GM19023 (cell line): ENCODE measurements at regions not wholly inside any gene's neighbourhood (a gene's known extent, or its start where the extent isn't known, plus 50 kb on each side); places are given as distances from the start of the nearest gene placed in this dataset.
"Not testable (repeated sequence)": the region's sequence is repeated elsewhere in the genome, so short reads cannot be mapped to it uniquely, and the experiment has no call there.

Experiments used
- ATAC-seq: cut with Tn5 transposase; IDR thresholded peaks from one replicate; pipeline ENCODE4 v1.9.1; 2021; ENCODE audit warnings: mild to moderate bottlenecking, moderate library complexity; ENCODE audit not compliant: unreplicated experiment

DNA sequence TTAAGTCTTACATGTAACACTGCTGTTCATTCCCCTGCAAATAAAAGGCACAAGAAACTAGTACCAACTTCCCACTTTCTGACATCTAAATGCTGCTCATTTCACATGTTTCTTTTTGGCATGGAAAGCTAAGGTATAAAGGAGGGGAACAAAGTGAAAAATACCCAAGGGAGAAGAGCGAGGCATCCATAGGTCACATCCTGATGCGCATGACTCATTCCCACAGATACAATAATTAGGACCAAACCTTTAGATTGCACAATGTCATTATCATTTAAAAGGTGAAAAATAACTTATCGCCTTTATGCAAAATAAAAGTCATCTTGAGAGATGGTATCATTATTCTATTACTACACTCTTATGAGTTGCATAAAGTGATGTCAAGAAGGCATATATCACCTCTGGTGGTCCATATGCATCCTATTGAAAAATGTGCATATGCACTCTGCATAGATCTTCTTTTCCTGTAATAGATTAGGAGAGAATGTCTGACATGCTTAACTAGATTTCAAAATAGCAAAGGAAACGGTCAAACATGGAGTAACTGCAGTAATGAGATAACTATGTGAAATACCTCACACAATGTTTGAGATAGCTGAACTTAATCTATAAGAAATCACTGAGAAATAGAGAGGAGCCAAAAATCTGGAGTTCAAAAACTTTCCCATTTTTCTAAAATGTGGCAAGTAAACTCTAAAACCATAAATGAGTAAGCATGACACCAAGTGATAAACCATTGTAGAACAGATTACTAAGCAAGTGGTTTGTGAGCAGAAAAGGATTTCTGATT is 382.5 kb upstream of the TMTC1 start:
- no peak for ATAC-seq

DNA sequence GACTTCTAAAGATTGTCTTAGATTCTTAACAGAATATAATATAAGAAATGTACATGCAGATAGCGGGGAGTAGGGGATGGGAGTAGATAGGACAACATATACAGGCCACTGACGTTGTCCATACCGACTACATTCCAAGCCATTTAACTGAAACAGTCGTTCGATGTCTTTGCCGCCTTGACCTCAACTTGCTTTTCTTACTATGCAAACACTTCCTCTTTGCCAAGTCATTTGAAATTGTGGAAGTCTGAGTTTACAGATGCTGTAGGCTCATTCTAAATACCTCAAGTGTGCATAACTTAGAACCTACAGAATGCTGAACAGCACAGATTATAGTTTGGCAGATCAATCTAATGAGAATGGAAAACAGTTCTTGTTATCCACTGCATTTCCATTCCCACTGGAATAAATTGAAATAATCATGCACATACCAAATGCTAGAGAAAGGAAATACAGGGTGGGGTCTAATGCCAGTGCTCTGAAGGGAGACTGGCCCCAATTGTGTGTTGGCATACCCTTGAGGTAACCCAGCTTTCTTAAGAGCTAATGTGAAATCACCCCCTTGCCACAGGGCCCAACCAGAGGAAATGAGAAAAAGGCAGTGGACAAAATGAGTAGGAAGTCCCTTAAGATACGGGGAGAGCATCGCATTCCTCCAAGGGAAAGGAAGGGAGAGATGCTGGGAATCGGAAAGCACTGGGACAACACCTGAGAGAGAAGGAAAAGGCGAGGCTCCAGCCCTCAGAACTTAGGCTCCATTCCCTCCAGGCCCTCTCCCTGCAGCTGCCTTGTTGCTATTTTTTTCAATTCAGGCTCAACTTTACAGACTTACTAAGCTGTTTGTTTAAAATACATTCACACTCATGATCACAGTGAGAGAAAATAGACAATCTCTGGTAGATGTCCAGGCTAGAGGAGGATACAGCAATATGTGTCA is 380.9 kb upstream of the TMTC1 start:
- ATAC-seq = no peak

DNA sequence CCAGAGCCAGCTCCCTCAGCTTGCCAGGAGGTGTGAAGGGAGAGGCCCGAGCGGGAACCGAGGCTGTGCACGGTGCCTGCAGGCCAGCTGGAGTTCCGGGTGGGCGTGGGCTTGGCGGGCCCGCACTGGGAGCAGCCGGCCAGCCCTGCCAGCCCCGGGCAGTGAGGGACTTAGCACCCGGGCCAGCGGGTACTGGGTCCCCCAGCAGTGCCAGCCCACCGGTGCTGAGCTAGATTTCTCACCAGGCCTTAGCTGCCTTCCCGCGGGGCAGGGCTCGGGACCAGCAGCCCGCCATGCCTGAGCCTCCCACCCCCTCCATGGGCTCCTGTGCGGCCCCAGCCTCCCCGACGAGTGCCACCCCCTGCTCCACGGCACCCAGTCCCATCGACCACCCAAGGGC is 373.1 kb upstream of the TMTC1 start:
- not testable (repeated sequence) for ATAC-seq

DNA sequence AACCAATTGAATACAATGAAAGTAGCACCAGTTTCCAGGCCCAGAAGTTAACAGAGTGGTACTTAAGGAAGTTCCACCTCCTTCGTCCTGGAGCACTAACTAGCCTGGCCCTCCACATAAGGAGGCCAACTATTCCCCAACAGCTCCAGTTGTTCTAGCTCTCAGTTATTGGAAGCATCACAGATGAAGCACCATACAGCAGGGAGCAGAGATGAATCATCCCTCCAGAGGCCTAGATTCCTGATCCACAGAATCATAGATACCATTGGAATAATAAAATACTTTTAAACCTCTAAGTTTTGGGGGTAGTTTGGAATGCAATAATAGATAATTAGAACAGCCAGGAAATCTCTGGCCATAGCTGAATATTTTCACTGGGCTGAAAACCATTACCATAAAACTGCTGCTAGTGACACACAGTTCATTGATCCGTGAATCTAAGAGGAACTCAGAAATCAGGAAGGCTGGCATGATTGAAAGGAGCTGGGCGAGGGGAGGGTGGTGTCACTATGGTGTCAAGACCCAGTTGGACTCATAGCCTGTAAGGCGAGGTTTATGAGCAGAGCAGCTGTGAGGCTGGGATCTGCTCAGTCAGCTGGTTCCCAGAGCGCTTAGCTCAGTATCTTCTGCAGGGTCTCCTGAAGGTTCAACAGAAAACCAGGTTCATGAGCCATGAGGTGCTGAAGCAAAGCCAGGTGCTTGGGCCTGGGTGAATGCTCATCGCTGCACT is 371.4 kb upstream of the TMTC1 start:
- ATAC-seq = no peak

DNA sequence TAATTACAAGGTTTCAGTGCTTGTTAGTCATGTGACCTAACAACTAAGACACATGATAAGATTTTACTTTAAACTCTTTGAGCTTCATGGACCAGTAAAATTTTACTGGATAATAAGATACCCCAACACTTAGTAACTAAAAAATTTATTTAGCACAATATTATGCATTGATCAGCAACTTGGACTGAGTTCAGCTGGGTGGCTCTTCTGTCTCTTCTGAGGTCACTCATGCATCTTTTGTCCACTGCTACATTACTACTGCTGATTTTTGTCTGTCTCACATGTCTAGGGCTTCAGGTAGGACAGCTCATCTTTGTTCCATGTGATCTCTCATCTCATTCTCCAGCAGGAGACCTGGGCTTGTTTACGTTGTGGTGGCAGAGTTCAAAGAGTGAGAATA is 370.2 kb upstream of the TMTC1 start:
- ATAC-seq = no peak

DNA sequence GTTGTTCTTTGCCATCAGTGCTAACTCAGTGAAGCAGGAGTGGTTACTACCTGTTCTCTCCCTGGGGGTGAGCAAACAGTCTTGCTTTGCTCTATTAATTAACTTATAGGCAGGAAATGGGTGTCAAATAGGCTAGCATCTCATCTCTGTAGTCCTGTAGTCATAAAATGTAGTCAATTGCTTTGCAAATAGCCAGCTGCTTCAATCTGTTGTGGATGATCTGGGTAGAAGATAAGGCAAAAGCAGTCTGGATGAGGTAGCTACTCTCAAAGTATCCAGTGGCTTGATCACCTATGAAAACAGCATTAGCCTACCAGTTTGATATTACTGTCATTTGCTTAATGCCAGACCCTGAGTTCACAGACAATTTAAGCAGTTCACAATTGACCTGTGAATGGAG is 369.0 kb upstream of the TMTC1 start:
- ATAC-seq = no peak

DNA sequence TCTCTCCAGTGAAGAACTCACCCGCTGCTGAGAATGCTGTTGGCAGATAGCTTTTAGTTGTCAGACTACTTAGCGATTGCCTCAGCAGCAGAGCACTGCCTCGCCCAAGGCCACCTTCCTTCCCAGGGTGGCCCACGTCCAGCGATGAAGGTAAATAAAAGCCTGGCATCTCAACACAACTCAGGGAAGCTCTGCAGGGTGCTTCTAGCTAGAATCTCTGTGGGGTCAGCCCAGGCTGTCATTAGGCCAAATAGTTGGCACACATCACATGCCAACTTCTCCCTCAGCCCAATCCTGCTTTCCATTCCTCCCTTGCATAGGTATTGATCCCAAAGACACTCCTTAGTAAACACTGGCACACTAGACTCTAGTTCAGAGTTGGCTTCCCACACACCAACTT is 368.1 kb upstream of the TMTC1 start:
- no peak for ATAC-seq

DNA sequence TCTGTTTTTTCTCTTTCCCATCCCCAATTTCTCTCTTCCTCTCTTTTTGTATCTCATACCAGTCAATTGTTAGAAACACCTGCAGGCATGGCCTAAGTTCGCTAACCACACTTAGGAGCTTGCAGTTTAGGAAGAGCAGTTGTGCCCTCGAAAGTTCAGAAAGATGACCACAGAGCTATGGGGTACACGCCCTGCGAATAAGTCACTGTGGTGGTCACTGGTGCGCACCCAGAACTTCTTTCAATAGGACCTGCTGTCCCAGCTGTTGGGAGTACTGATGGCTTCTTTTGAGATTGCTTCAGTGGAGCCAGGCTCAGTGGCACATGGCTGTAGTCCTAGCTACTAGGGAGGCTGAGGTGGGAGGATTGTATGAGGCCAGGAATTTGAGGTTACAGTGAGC is 362.8 kb upstream of the TMTC1 start:
- no peak for ATAC-seq

- ATAC-seq = no peak
These were observed 361.9 kb upstream of the TMTC1 start for GRCh38 chr12:30145684-30146032.

GRCh38 chr12:30144777-30145683 is 361.3 kb upstream of the TMTC1 start:
- ATAC-seq = no peak

DNA sequence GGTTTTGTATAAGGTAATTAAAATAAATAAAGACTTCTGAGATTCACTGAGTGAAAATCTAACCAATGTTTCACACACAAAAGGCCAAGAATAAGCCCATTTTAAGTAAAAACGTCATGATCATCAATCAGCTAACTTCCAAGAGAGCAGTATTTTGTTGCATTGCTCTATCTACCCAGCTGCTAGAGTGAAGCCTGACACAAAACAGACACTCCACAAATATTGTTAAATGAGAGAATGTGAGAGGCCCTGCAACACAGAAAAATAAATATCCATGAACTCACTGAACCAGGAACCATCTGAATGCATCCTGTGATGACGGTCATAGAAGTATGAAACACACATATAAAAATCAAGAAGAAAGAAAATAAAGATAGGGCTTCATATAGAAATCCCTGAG is 358.6 kb upstream of the TMTC1 start:
- no peak for ATAC-seq

- ATAC-seq = no peak
These were observed 354.7 kb upstream of the TMTC1 start for GRCh38 chr12:30138483-30138882.

DNA sequence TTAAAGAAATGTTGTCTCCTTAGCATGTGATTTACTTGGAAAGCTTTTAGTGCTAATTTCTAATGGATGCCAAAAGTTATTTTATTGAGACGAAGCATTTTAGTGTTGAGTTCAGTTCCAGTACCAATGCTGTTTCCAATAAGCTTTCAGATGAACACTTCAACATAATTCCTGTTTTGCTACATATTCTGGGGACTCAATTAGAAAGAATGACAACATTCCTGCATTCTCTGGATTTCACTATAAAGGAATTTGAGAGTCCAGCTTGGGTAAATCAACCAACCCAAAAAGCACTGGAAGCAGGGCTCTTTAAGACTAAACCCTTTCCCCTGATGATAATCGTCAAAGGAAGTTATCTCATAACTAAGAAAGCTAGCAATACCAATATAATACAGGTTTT is 353.0 kb upstream of the TMTC1 start:
- ATAC-seq = no peak

- ATAC-seq = no peak
These were observed 352.0 kb upstream of the TMTC1 start for GRCh38 chr12:30135776-30136175.

DNA sequence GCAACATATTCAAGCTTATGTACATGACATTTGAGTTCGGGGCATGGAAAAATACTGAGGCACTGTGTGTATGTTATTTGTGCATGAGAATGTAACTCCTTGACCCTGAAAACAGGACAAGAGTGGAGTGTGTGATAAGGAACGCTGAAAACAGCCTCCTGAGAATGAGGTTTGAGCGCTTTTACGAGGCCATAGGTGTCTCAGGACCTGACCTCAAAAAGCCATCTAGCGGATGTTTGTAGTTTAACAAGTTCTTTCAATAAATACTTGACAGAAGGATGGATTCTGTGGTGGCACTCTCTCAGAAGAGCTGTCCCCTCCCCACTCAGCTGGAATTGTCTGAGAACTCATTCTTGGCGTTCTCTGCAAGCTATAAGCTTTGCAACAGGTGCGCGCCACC is 350.5 kb upstream of the TMTC1 start:
- ATAC-seq = no peak

DNA sequence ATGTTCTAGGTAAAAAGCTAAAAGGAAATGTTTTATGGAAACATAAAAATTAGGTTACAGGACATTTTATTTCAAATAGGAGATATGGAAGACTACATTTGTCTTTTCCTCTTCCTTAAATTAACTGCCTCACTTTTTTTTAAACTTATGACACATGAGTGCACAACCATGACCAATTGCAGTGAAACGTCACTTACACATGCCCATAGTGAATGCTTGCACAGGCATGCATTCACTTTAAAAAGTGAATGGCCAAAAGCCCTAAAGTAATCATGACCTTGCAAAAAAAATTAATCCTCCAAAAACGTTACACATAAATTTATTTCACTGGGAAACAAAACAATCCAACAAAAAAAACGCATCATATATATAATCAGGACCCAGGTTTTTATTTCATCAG is 343.2 kb upstream of the TMTC1 start:
- no peak for ATAC-seq

DNA sequence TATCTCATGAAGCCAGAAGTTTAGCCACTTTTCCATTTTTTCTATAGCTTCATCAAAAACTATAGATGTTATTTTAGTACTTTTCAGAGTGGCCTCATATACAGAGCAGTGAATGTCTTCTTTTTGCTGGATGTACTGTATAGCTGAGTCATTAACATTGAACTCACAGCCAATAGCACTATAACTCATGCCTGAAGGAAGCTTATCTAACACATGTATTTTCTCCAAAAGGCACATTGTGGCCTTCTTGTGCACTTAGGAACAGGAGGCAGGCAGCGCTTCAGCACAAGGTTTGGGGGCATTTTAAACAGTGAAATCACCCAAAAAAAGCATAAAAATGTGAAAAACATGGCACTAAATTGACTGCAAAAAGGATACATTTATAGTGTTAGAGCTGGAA is 336.8 kb upstream of the TMTC1 start:
- no peak for ATAC-seq

DNA sequence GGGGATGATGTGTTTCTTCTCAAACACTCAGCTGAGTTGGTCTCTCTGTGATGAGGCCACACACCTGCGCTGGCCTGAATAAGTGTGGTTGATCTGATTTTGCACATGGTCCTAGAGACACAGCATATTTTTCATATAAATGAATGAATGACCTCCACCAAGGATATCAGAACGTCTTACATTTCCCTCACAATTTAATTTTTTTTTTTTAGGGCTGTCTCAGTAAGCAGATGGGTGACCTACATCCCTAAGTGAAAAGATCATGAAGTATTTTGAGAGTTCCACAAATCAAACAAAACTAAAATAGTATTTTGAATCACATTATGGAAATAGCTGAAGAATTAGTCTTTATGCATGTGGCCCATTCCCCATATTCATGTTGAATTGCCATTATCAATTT is 333.7 kb upstream of the TMTC1 start:
- ATAC-seq = no peak

- no peak for ATAC-seq
These were observed 328.0 kb upstream of the TMTC1 start for GRCh38 chr12:30111719-30112118.

DNA sequence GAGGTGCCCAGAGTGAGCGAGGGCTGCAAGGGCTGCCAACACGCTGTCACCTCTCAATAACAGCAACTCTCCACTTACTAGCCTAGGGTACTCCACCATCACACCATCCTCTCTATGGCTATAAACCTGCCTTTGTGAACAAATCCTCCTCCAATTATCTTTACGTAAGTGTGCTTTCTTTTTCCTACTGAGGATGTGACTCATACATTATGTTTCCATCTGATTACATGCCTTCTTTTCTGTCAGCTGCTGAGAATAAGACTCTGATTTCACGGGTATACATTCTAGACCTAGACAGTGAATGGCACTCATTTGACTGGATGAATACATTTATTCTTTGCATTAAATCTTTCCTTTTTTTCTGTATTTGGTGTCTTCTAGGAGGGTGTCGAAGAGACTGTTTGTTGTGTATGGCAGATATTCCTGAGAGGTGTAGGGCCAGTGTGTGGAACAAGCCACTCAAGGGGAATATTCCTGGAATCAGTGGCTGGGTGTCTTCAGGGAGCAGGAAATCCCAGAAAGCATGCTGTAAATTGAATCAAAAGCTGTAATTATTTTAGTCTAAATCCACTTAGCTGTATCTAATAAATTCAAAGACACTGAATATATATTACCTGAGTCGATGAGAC is 327.3 kb upstream of the TMTC1 start:
- no peak for ATAC-seq
